ENCODE measurements at regions not wholly inside any gene's neighbourhood (a gene's known extent, or its start where the extent isn't known, plus 50 kb on each side); places are given as distances from the start of the nearest gene placed in this dataset.

GRCh38 chr2:8542381-8543059 lies 139.3 kb upstream of the ID2 start:
- FAIRE-seq = no peak
- no peak for ATAC-seq
- POLR2A ChIA-PET = interaction anchor here (0.7 to 2.2 kb wide), 3 partner anchors 8 to 17 kb away, joined by 3 to 8 read pairs (median 4); no protein-coding TSS in a partner anchor
- CTCF ChIA-PET (ENCODE audit: low intra/inter-chr PET ratio) = no interaction called here
- Histone ChIP-seq H3K4me1 (replicated peaks in 1 of 2; ENCODE audit: control insufficient read depth in 2 of 2, insufficient read depth in 2 of 2, low read length in 2 of 2) (peaks cover 14 to 50% of the 10 kb centered on the region in 2 experiments), H3K36me3 (ENCODE audit: control insufficient read depth, insufficient read depth, low read length) (no peaks in the 10 kb centered on the region), H3K4me2 (ENCODE audit: insufficient read depth, low read length) (no peak overlapping the region), H3K4me3 (no peak overlapping the region), H3K79me2 (ENCODE audit: control insufficient read depth, insufficient read depth, low read length) (no peaks in the 10 kb centered on the region), H4K20me1 (replicated peaks; ENCODE audit: control insufficient read depth, insufficient read depth, low read length) (no peaks in the 10 kb centered on the region), H3K9me3 (replicated peaks; ENCODE audit: control insufficient read depth, insufficient read depth, low read depth, low read length) (no peaks in the 10 kb centered on the region), H2AFZ (ENCODE audit: low read depth, low read length) (no peak overlapping the region), H3K27me3 (ENCODE audit: control insufficient read depth in 2 of 2, insufficient read depth in 2 of 2, low read length in 2 of 2) (no peaks in the 10 kb centered on the region), H3K27ac (ENCODE audit: extremely low read depth, low read depth, low read length) (no peak overlapping the region), H3K9me1 (ENCODE audit: control insufficient read depth, insufficient read depth, low read length) (no peaks in the 10 kb centered on the region), H3K9ac (ENCODE audit: insufficient read depth in 1 of 2, low read depth in 2 of 2, low read length in 2 of 2) (no peak overlapping the region)
- no peak for DNase-seq (ENCODE audit: extremely low read depth in 1 of 4, low spot score in 3 of 4)
- intact Hi-C loops (cut with micrococcal nuclease) (no loop called here), in situ Hi-C loops (cut with MboI) (no loop called here)
- no TSS peak for BruUV-seq (replicated peaks)
- TF ChIP-seq ADNP (tag; IDR thresholded peaks at IDR 0.05) = peak; percentile 70; the same call in 1 of the 2 replicates
- peak; percentile 49 to 59; a peak in 2 of 4 replicates for TF ChIP-seq KDM1A (IDR thresholded peaks at IDR 0.05)
- peak; percentile 93 for TF ChIP-seq RBM25 (IDR thresholded peaks at IDR 0.05; ENCODE audit: low read depth, low read length, severe bottlenecking)
- TF ChIP-seq COPS2 (conservative IDR thresholded peaks at IDR 0.05) = no peak
- TF ChIP-seq ESRRA (IDR thresholded peaks at IDR 0.05; ENCODE audit: borderline replicate concordance, low read depth) = peak; percentile 77; the same call in 1 of the 2 replicates
- TF ChIP-seq BCOR (IDR thresholded peaks at IDR 0.05) = peak; percentile 86
- peak in 1 of 2 experiments; percentile 31; a peak in 1 of 4 replicates for TF ChIP-seq RCOR1 (IDR thresholded peaks at IDR 0.05; ENCODE audit: borderline replicate concordance in 1 of 2, low read depth in 2 of 2, low read length in 2 of 2)
- 0 out of 2 replicates have a peak, but pooled peaks have one; percentile 37 for TF ChIP-seq SMARCA5 (IDR thresholded peaks at IDR 0.05)
- no peak for TF ChIP-seq ETS2 (tag; IDR thresholded peaks at IDR 0.05; ENCODE audit: borderline replicate concordance, poor library complexity, severe bottlenecking)
- no peak for TF ChIP-seq MIER1 (IDR thresholded peaks at IDR 0.05; ENCODE audit: low read depth)
- TF ChIP-seq FOXA1 (IDR thresholded peaks at IDR 0.05; ENCODE audit: borderline replicate concordance) = no peak
- TF ChIP-seq PHTF2 (CRISPR knock-in tag; IDR thresholded peaks at IDR 0.05) = no peak
- whole genome bisulfite sequencing (ENCODE audit: insufficient coverage, low coverage, missing lambda C conversion rate) = 51% methylated on average over 5 of the region's 5 CpGs

All from K562 (cell line).